ENCODE measurements at regions not wholly inside any gene's neighbourhood (a gene's known extent, or its start where the extent isn't known, plus 50 kb on each side); places are given as distances from the start of the nearest gene placed in this dataset.

GRCh38 chr19:29323440-29324290, 110.7 kb upstream of the UQCRFS1 start:
- peaks cover 4% of the 10 kb centered on the region; the same call in 1 of the 2 replicates for H3K27me3 ChIP-seq
- no peak for DNase-seq
- no peak overlapping the region for H3K4me3 ChIP-seq
- H3K4me1 ChIP-seq: no peaks in the 10 kb centered on the region
- H3K36me3 ChIP-seq: no peaks in the 10 kb centered on the region
- H3K27ac ChIP-seq: no peak overlapping the region
- no peaks in the 10 kb centered on the region for H3K9me3 ChIP-seq (replicated peaks)

GRCh38 chr19:29324291-29324680, 111.3 kb upstream of the UQCRFS1 start:
- DNase-seq: no peak
- Histone ChIP-seq H3K27me3 (peaks cover 4% of the 10 kb centered on the region; the same call in 1 of the 2 replicates), H3K36me3 (no peaks in the 10 kb centered on the region), H3K4me3 (no peak overlapping the region), H3K4me1 (no peaks in the 10 kb centered on the region), H3K9me3 (replicated peaks) (no peaks in the 10 kb centered on the region), H3K27ac (no peak overlapping the region)

- no peak for DNase-seq
- Histone ChIP-seq H3K4me3 (no peak overlapping the region), H3K9me3 (replicated peaks) (no peaks in the 10 kb centered on the region; the same call in 1 of the 2 replicates), H3K4me1 (no peaks in the 10 kb centered on the region), H3K27me3 (peaks cover 4% of the 10 kb centered on the region; the same call in 1 of the 2 replicates), H3K36me3 (no peaks in the 10 kb centered on the region), H3K27ac (no peak overlapping the region)
Observed at GRCh38 chr19:29324717-29325116, 111.8 kb upstream of the UQCRFS1 start.

- Histone ChIP-seq H3K4me3 (no peak overlapping the region), H3K4me1 (no peaks in the 10 kb centered on the region), H3K27ac (no peak overlapping the region), H3K9me3 (replicated peaks) (no peaks in the 10 kb centered on the region; the same call in 1 of the 2 replicates), H3K36me3 (no peaks in the 10 kb centered on the region), H3K27me3 (peaks cover 4% of the 10 kb centered on the region; the same call in 1 of the 2 replicates)
- DNase-seq: no peak
Observed at GRCh38 chr19:29325241-29325975, 112.5 kb upstream of the UQCRFS1 start.

GRCh38 chr19:29326351-29326750, 113.4 kb upstream of the UQCRFS1 start:
- no peaks in the 10 kb centered on the region; the same call in 1 of the 2 replicates for H3K9me3 ChIP-seq (replicated peaks)
- H3K4me3 ChIP-seq: no peak overlapping the region
- no peaks in the 10 kb centered on the region for H3K4me1 ChIP-seq
- H3K27ac ChIP-seq: no peak overlapping the region
- 0 out of 2 replicates have a peak, but pooled peaks cover 4% of the 10 kb centered on the region for H3K27me3 ChIP-seq
- no peak for DNase-seq
- no peaks in the 10 kb centered on the region for H3K36me3 ChIP-seq

GRCh38 chr19:29326849-29327840, 114.2 kb upstream of the UQCRFS1 start:
- no peak overlapping the region for H3K27ac ChIP-seq
- no peaks in the 10 kb centered on the region for H3K4me1 ChIP-seq
- H3K36me3 ChIP-seq: no peaks in the 10 kb centered on the region
- H3K4me3 ChIP-seq: no peak overlapping the region
- H3K9me3 ChIP-seq (replicated peaks): no peaks in the 10 kb centered on the region; the same call in 1 of the 2 replicates
- no peaks in the 10 kb centered on the region for H3K27me3 ChIP-seq
- DNase-seq: no peak

GRCh38 chr19:29328586-29328985, 115.6 kb upstream of the UQCRFS1 start:
- H3K9me3 ChIP-seq (replicated peaks): no peaks in the 10 kb centered on the region; the same call in 1 of the 2 replicates
- DNase-seq: no peak
- H3K4me1 ChIP-seq: no peaks in the 10 kb centered on the region
- H3K36me3 ChIP-seq: no peaks in the 10 kb centered on the region
- H3K4me3 ChIP-seq: no peak overlapping the region
- no peak overlapping the region for H3K27ac ChIP-seq
- no peaks in the 10 kb centered on the region for H3K27me3 ChIP-seq

GRCh38 chr19:29329460-29330134, 116.6 kb upstream of the UQCRFS1 start:
- H3K9me3 ChIP-seq (replicated peaks): no peaks in the 10 kb centered on the region; the same call in 1 of the 2 replicates
- H3K27ac ChIP-seq: no peak overlapping the region
- H3K36me3 ChIP-seq: no peaks in the 10 kb centered on the region
- H3K27me3 ChIP-seq: no peaks in the 10 kb centered on the region
- DNase-seq: peak; percentile 63 to 68
- H3K4me3 ChIP-seq: no peak overlapping the region
- H3K4me1 ChIP-seq: no peaks in the 10 kb centered on the region

- Histone ChIP-seq H3K9me3 (replicated peaks) (no peaks in the 10 kb centered on the region), H3K27ac (no peak overlapping the region), H3K4me1 (no peaks in the 10 kb centered on the region), H3K27me3 (no peaks in the 10 kb centered on the region), H3K36me3 (no peaks in the 10 kb centered on the region), H3K4me3 (no peak overlapping the region)
- no peak for DNase-seq
Observed at GRCh38 chr19:29336425-29336824, 123.5 kb upstream of the UQCRFS1 start.

- H3K9me3 ChIP-seq (replicated peaks): no peaks in the 10 kb centered on the region; the same call in 1 of the 2 replicates
- H3K36me3 ChIP-seq: no peaks in the 10 kb centered on the region
- H3K4me3 ChIP-seq: no peak overlapping the region
- DNase-seq: no peak
- H3K27ac ChIP-seq: no peak overlapping the region
- H3K27me3 ChIP-seq: no peaks in the 10 kb centered on the region
- H3K4me1 ChIP-seq: no peaks in the 10 kb centered on the region
Observed at GRCh38 chr19:29337029-29337428, 124.1 kb upstream of the UQCRFS1 start.

- Histone ChIP-seq H3K27ac (no peak overlapping the region), H3K27me3 (no peaks in the 10 kb centered on the region), H3K9me3 (replicated peaks) (no peaks in the 10 kb centered on the region; the same call in 1 of the 2 replicates), H3K4me3 (no peak overlapping the region), H3K36me3 (no peaks in the 10 kb centered on the region), H3K4me1 (no peaks in the 10 kb centered on the region)
- DNase-seq: no peak
Observed at GRCh38 chr19:29338480-29338879, 125.5 kb upstream of the UQCRFS1 start.

- no peak overlapping the region for H3K4me3 ChIP-seq
- no peaks in the 10 kb centered on the region for H3K36me3 ChIP-seq
- no peaks in the 10 kb centered on the region for H3K4me1 ChIP-seq
- no peak overlapping the region for H3K27ac ChIP-seq
- H3K9me3 ChIP-seq (replicated peaks): no peaks in the 10 kb centered on the region; the same call in none of the 2 replicates
- DNase-seq: no peak
- H3K27me3 ChIP-seq: no peaks in the 10 kb centered on the region
Observed at GRCh38 chr19:29342721-29343120, 129.8 kb upstream of the UQCRFS1 start.

- Histone ChIP-seq H3K36me3 (no peaks in the 10 kb centered on the region), H3K27me3 (peaks cover 7% of the 10 kb centered on the region), H3K27ac (no peak overlapping the region), H3K4me3 (no peak overlapping the region), H3K9me3 (replicated peaks) (no peaks in the 10 kb centered on the region), H3K4me1 (no peaks in the 10 kb centered on the region)
- no peak for DNase-seq
Observed at GRCh38 chr19:29364224-29364726, 151.3 kb upstream of the UQCRFS1 start.

- DNase-seq: no peak
- Histone ChIP-seq H3K27me3 (peaks cover 11% of the 10 kb centered on the region), H3K36me3 (no peaks in the 10 kb centered on the region), H3K4me1 (no peaks in the 10 kb centered on the region), H3K4me3 (no peak overlapping the region), H3K9me3 (replicated peaks) (no peaks in the 10 kb centered on the region), H3K27ac (no peak overlapping the region)
Observed at GRCh38 chr19:29364999-29365398, 152.0 kb upstream of the UQCRFS1 start.
